Thoracic aorta (tissue), 2 donors: ENCODE measurements at regions not wholly inside any gene's neighbourhood (a gene's known extent, or its start where the extent isn't known, plus 50 kb on each side); places are given as distances from the start of the nearest gene placed in this dataset.

Source experiments
- ATAC-seq: fragments of 150-250 bp; one replicate; pipeline ENCODE4 v1.8.0; 2017; ENCODE audit warnings: low read depth; ENCODE audit not compliant: insufficient number of reproducible peaks, low FRiP score
- DNase-seq: peaks from one replicate; pipeline ENCODE4 v3.0.0-alpha.2; 2020; ENCODE audit warnings: low spot score
- H3K27ac ChIP-seq, 2 donors: fragments of 200-600 bp; sonication (generic); 1 replicate in 1 of 2; 2 replicates in 1 of 2; pipeline ENCODE4 v1.5.1; 2016; ENCODE audit warnings: mild to moderate bottlenecking in 2 of 2, moderate library complexity in 2 of 2
- H3K27me3 ChIP-seq: fragments of 200-600 bp; sonication (generic); replicated peaks from 2 replicates; pipeline ENCODE4 v1.6.0; 2016; ENCODE audit warnings: mild to moderate bottlenecking; ENCODE audit not compliant: insufficient read depth
- H3K36me3 ChIP-seq: fragments of 200-600 bp; sonication (generic); one replicate; pipeline ENCODE4 v1.5.1; 2016
- H3K4me1 ChIP-seq, 2 donors: fragments of 200-600 bp; sonication (generic); 1 replicate in 1 of 2; 2 replicates in 1 of 2; pipeline versions ENCODE4 v1.5.1 to v1.6.0; 2016; ENCODE audit warnings: low read depth in 2 of 2, mild to moderate bottlenecking in 1 of 2; ENCODE audit not compliant: control insufficient read depth in 1 of 2
- H3K4me3 ChIP-seq: fragments of 200-600 bp; sonication (generic); 2 replicates; pipeline ENCODE4 v1.5.1; 2016; ENCODE audit warnings: mild to moderate bottlenecking
- H3K9me3 ChIP-seq: fragments of 200-600 bp; sonication (generic); 2 replicates; pipeline ENCODE4 v1.5.1; 2016
- TF ChIP-seq, protein P1 (sequence below): fragments of 200-600 bp; sonication (generic); IDR thresholded peaks from one replicate; pipeline ENCODE4 v1.5.1; 2019; ENCODE audit warnings: antibody characterized with exemption

DNA sequence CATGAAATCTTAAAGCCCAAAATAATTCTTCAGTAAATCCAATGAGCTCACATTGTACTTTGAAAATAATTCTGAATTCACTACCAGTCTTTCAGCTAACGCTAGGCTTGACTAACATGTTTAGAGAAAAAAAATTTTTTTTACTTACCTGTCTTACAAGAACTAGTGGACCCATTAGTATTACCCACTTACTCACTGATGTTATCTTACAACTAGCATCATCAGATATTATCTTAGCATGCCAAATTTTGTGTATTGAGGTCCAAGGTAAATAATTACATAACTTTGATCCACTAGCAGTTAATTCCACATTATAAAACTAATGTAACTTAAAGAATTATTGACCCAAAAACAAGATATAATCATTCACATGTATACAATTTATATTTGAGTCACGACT is 62.7 kb downstream of the SLC41A2 start:
- H3K27me3 ChIP-seq = no peaks in the 10 kb centered on the region
- no peaks in the 10 kb centered on the region for H3K36me3 ChIP-seq
- peaks cover 10 to 54% of the 10 kb centered on the region in 2 donors for H3K4me1 ChIP-seq
- DNase-seq (no peak), ATAC-seq (no peak)
- H3K27ac ChIP-seq = no peak overlapping the region
- no peaks in the 10 kb centered on the region for H3K9me3 ChIP-seq
- no peak overlapping the region for H3K4me3 ChIP-seq
- TF ChIP-seq, protein P1, sequence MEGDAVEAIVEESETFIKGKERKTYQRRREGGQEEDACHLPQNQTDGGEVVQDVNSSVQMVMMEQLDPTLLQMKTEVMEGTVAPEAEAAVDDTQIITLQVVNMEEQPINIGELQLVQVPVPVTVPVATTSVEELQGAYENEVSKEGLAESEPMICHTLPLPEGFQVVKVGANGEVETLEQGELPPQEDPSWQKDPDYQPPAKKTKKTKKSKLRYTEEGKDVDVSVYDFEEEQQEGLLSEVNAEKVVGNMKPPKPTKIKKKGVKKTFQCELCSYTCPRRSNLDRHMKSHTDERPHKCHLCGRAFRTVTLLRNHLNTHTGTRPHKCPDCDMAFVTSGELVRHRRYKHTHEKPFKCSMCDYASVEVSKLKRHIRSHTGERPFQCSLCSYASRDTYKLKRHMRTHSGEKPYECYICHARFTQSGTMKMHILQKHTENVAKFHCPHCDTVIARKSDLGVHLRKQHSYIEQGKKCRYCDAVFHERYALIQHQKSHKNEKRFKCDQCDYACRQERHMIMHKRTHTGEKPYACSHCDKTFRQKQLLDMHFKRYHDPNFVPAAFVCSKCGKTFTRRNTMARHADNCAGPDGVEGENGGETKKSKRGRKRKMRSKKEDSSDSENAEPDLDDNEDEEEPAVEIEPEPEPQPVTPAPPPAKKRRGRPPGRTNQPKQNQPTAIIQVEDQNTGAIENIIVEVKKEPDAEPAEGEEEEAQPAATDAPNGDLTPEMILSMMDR = no peak

DNA sequence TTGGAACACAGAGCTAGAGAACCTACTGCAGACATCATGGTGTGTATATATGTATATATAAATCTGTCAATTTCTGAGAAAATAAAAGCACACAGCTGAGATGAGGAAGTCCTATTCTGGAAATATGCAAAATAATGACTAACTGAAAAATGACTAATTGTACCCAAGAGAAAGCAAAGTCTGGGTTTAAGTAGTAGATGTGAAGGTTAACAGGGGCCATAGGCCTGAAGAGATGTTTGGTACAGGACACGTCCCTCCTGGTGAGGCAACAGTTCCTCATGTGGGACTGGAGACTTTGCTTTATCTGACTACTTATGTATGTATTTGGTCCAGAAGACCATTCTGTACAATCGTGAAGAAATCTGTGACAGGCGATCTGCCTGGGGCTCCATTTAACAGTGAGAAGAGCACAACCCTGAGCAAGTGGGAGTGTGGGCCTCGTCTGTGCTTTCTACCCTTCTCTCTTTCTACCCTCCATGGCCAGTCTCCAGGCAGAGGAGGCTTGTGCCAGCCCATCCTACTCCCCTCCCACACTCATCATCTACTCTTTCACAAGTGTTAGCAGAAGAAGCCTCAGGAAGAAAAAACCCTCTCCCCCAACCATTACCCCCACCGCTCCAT is 67.5 kb downstream of the SLC41A2 start:
- no peaks in the 10 kb centered on the region for H3K36me3 ChIP-seq
- H3K4me1 ChIP-seq = peaks cover 12 to 42% of the 10 kb centered on the region in 2 donors
- no peaks in the 10 kb centered on the region for H3K9me3 ChIP-seq
- no peak overlapping the region for H3K27ac ChIP-seq
- H3K4me3 ChIP-seq = no peak overlapping the region
- TF ChIP-seq, protein P1 = no peak
- DNase-seq = no peak
- no peaks in the 10 kb centered on the region for H3K27me3 ChIP-seq
- ATAC-seq = no peak

DNA sequence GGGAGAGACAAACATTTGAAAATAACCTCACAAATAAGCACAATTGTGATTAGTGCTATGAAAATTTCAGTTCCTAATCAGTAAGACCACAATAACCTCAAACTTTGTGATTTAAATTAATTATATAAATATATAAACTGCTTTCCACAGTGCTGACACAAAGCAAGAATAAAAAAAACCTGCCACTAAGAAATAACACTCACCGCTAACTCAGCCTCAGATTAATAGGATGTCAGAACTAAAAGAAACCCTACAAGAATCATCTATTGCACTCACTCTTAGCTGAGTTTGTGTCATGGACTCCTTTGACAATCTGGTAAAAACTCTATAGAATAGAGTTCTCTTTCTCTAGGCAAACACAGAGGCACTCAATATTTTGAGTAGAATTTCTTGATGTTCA is 68.4 kb downstream of the SLC41A2 start:
- DNase-seq (no peak), ATAC-seq (no peak)
- Histone ChIP-seq H3K27me3 (no peaks in the 10 kb centered on the region), H3K4me3 (no peak overlapping the region), H3K4me1 (peaks cover 12 to 37% of the 10 kb centered on the region in 2 donors), H3K36me3 (no peaks in the 10 kb centered on the region), H3K9me3 (no peaks in the 10 kb centered on the region), H3K27ac (no peak overlapping the region)
- TF ChIP-seq, protein P1 = no peak

DNA sequence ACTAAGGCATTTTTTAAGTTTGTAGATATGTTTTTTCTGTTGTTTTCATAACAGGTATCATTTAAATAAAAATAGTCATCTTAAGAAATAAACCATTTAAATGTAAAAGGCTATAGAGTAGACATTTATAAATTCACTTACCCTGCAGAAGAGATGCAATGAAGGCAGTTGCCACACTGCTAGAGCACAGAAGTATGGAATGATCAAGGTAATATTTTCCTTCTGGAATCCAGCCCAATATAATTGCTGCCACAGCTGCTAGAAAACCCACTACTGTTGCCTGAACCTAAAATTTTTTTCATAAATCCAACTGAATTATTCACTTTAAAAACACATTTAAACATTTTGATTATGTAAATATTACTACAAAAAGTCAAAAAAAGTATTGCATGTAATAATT is 69.2 kb downstream of the SLC41A2 start:
- Histone ChIP-seq H3K9me3 (no peaks in the 10 kb centered on the region), H3K4me3 (no peak overlapping the region), H3K36me3 (no peaks in the 10 kb centered on the region), H3K27ac (no peak overlapping the region), H3K4me1 (peaks cover 12 to 37% of the 10 kb centered on the region in 2 donors), H3K27me3 (no peaks in the 10 kb centered on the region)
- no peak for ATAC-seq
- TF ChIP-seq, protein P1 = no peak
- no peak for DNase-seq

DNA sequence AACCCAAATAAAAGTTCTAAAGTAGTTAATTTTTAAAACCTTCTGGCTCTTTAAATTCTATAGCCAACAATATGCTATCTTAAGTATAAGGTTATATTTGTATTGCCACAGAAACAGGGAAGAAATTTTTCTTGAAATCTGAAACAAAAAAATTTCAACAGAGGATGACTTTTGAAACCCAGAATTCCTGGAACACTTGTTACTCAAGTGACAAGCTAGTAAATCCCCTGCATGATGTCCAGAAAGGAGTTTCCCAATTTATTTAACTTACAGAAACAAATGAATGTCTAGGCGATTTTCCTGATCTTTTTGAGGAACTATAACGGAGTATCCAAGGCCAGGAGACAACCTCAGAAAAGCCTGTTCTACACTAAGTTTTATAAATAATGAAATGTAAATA is 69.6 kb downstream of the SLC41A2 start:
- H3K4me3 ChIP-seq = no peak overlapping the region
- H3K9me3 ChIP-seq = no peaks in the 10 kb centered on the region
- DNase-seq = no peak
- no peak overlapping the region for H3K27ac ChIP-seq
- peaks cover 12 to 37% of the 10 kb centered on the region in 2 donors for H3K4me1 ChIP-seq
- ATAC-seq = no peak
- H3K27me3 ChIP-seq = no peaks in the 10 kb centered on the region
- TF ChIP-seq, protein P1 = no peak
- H3K36me3 ChIP-seq = no peaks in the 10 kb centered on the region
